ENCODE measurements at regions not wholly inside any gene's neighbourhood (a gene's known extent, or its start where the extent isn't known, plus 50 kb on each side); places are given as distances from the start of the nearest gene placed in this dataset.
"Not testable (repeated sequence)": the region's sequence is repeated elsewhere in the genome, so short reads cannot be mapped to it uniquely, and the experiment has no call there.

GRCh38 chr2:131828633-131829455, 301.2 kb downstream of the CCDC74A start:
- H2AFZ ChIP-seq (ENCODE audit: low read depth, low read length); H3K27ac ChIP-seq (ENCODE audit: insufficient read depth, low read depth, low read length); H3K9me1 ChIP-seq (replicated peaks; ENCODE audit: control insufficient read depth, extremely low read depth, insufficient read depth, low read length); H3K9me3 ChIP-seq (replicated peaks; ENCODE audit: control insufficient read depth, insufficient read depth, low read length); CTCF ChIA-PET; H3K79me2 ChIP-seq (ENCODE audit: control insufficient read depth, insufficient read depth, low read length); H3K9ac ChIP-seq (replicated peaks; ENCODE audit: extremely low read depth, insufficient read depth, low read length); DNase-seq (ENCODE audit: low read depth, low spot score); H3K4me1 ChIP-seq (ENCODE audit: control insufficient read depth, extremely low read depth, insufficient read depth, low read length); FAIRE-seq; H3K4me2 ChIP-seq (ENCODE audit: insufficient read depth, low read length); H3K27me3 ChIP-seq (ENCODE audit: control insufficient read depth in 2 of 2, insufficient read depth in 2 of 2, low read length in 2 of 2); BruUV-seq (replicated peaks); intact Hi-C loops (cut with micrococcal nuclease); dilution Hi-C loops (cut with MboI; ENCODE audit: extremely low pct_ligation_motif_present, low sequenced_read_pairs); H3K4me3 ChIP-seq (replicated peaks in 1 of 3; ENCODE audit: insufficient read depth in 1 of 3, low read depth in 1 of 3, low read length in 3 of 3); H3K36me3 ChIP-seq (ENCODE audit: control insufficient read depth in 2 of 2, extremely low read depth in 1 of 2, insufficient read depth in 2 of 2, low read length in 2 of 2); H4K20me1 ChIP-seq (replicated peaks; ENCODE audit: control insufficient read depth, extremely low read depth, insufficient read depth, low read length); POLR2A ChIA-PET: not testable (repeated sequence)

GRCh38 chr2:131829456-131830241, 302.0 kb downstream of the CCDC74A start:
- H3K4me2 ChIP-seq (ENCODE audit: insufficient read depth, low read length); H4K20me1 ChIP-seq (replicated peaks; ENCODE audit: control insufficient read depth, extremely low read depth, insufficient read depth, low read length); POLR2A ChIA-PET; H3K4me3 ChIP-seq (replicated peaks in 1 of 3; ENCODE audit: insufficient read depth in 1 of 3, low read depth in 1 of 3, low read length in 3 of 3); H3K9me3 ChIP-seq (replicated peaks; ENCODE audit: control insufficient read depth, insufficient read depth, low read length); H3K27ac ChIP-seq (ENCODE audit: insufficient read depth, low read depth, low read length); FAIRE-seq; dilution Hi-C loops (cut with MboI; ENCODE audit: extremely low pct_ligation_motif_present, low sequenced_read_pairs); H3K9me1 ChIP-seq (replicated peaks; ENCODE audit: control insufficient read depth, extremely low read depth, insufficient read depth, low read length); H2AFZ ChIP-seq (ENCODE audit: low read depth, low read length); DNase-seq (ENCODE audit: low read depth, low spot score); H3K79me2 ChIP-seq (ENCODE audit: control insufficient read depth, insufficient read depth, low read length); H3K4me1 ChIP-seq (ENCODE audit: control insufficient read depth, extremely low read depth, insufficient read depth, low read length); H3K36me3 ChIP-seq (ENCODE audit: control insufficient read depth in 2 of 2, extremely low read depth in 1 of 2, insufficient read depth in 2 of 2, low read length in 2 of 2); CTCF ChIA-PET; H3K27me3 ChIP-seq (ENCODE audit: control insufficient read depth in 2 of 2, insufficient read depth in 2 of 2, low read length in 2 of 2); intact Hi-C loops (cut with micrococcal nuclease); H3K9ac ChIP-seq (replicated peaks; ENCODE audit: extremely low read depth, insufficient read depth, low read length); BruUV-seq (replicated peaks): not testable (repeated sequence)

GRCh38 chr2:131830242-131830945, 302.7 kb downstream of the CCDC74A start:
- H3K4me3 ChIP-seq (replicated peaks in 1 of 3; ENCODE audit: insufficient read depth in 1 of 3, low read depth in 1 of 3, low read length in 3 of 3); H3K79me2 ChIP-seq (ENCODE audit: control insufficient read depth, insufficient read depth, low read length); dilution Hi-C loops (cut with MboI; ENCODE audit: extremely low pct_ligation_motif_present, low sequenced_read_pairs); H3K9me1 ChIP-seq (replicated peaks; ENCODE audit: control insufficient read depth, extremely low read depth, insufficient read depth, low read length); H3K9me3 ChIP-seq (replicated peaks; ENCODE audit: control insufficient read depth, insufficient read depth, low read length); CTCF ChIA-PET; H3K36me3 ChIP-seq (ENCODE audit: control insufficient read depth in 2 of 2, extremely low read depth in 1 of 2, insufficient read depth in 2 of 2, low read length in 2 of 2); H4K20me1 ChIP-seq (replicated peaks; ENCODE audit: control insufficient read depth, extremely low read depth, insufficient read depth, low read length); H3K4me2 ChIP-seq (ENCODE audit: insufficient read depth, low read length); H2AFZ ChIP-seq (ENCODE audit: low read depth, low read length); H3K4me1 ChIP-seq (ENCODE audit: control insufficient read depth, extremely low read depth, insufficient read depth, low read length); DNase-seq (ENCODE audit: low read depth, low spot score); intact Hi-C loops (cut with micrococcal nuclease); H3K9ac ChIP-seq (replicated peaks; ENCODE audit: extremely low read depth, insufficient read depth, low read length); H3K27ac ChIP-seq (ENCODE audit: insufficient read depth, low read depth, low read length); BruUV-seq (replicated peaks); POLR2A ChIA-PET; H3K27me3 ChIP-seq (ENCODE audit: control insufficient read depth in 2 of 2, insufficient read depth in 2 of 2, low read length in 2 of 2); FAIRE-seq: not testable (repeated sequence)

GRCh38 chr2:131830946-131831310, 303.2 kb downstream of the CCDC74A start:
- DNase-seq (ENCODE audit: low read depth, low spot score); CTCF ChIA-PET; H3K27ac ChIP-seq (ENCODE audit: insufficient read depth, low read depth, low read length); H3K9me1 ChIP-seq (replicated peaks; ENCODE audit: control insufficient read depth, extremely low read depth, insufficient read depth, low read length); intact Hi-C loops (cut with micrococcal nuclease); H4K20me1 ChIP-seq (replicated peaks; ENCODE audit: control insufficient read depth, extremely low read depth, insufficient read depth, low read length); FAIRE-seq; H3K4me1 ChIP-seq (ENCODE audit: control insufficient read depth, extremely low read depth, insufficient read depth, low read length); H2AFZ ChIP-seq (ENCODE audit: low read depth, low read length); BruUV-seq (replicated peaks); H3K4me2 ChIP-seq (ENCODE audit: insufficient read depth, low read length); H3K27me3 ChIP-seq (ENCODE audit: control insufficient read depth in 2 of 2, insufficient read depth in 2 of 2, low read length in 2 of 2); H3K79me2 ChIP-seq (ENCODE audit: control insufficient read depth, insufficient read depth, low read length); H3K36me3 ChIP-seq (ENCODE audit: control insufficient read depth in 2 of 2, extremely low read depth in 1 of 2, insufficient read depth in 2 of 2, low read length in 2 of 2); H3K9ac ChIP-seq (replicated peaks; ENCODE audit: extremely low read depth, insufficient read depth, low read length); POLR2A ChIA-PET; H3K4me3 ChIP-seq (replicated peaks in 1 of 3; ENCODE audit: insufficient read depth in 1 of 3, low read depth in 1 of 3, low read length in 3 of 3); dilution Hi-C loops (cut with MboI; ENCODE audit: extremely low pct_ligation_motif_present, low sequenced_read_pairs); H3K9me3 ChIP-seq (replicated peaks; ENCODE audit: control insufficient read depth, insufficient read depth, low read length): not testable (repeated sequence)
